ENCODE measurements at regions not wholly inside any gene's neighbourhood (a gene's known extent, or its start where the extent isn't known, plus 50 kb on each side); places are given as distances from the start of the nearest gene placed in this dataset.

DNA sequence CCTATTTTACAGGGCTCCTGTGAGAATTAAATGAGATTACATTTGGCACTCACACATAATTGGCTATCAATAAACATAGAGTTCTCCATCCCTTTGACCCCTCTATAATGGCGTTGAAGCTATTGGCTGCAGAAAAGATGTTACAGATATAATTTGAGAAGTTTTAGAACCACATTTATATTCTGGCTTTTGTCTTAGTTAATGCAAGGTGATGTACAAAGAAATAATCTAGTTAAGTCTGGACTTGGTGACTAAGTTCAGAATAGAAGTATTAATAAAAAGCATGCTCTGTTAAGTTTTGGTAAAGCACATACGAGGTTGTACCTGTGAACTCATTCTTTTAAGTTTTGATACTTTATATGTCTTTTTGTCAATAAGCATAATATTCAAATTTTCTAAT, 187.1 kb upstream of the HMGA2 start:
- H3K4me1 ChIP-seq (ENCODE audit: control insufficient read depth, insufficient read depth, low read length), result no peaks in the 10 kb centered on the region
- H3K27ac ChIP-seq (ENCODE audit: insufficient read depth, low read depth, low read length, poor library complexity, severe bottlenecking), result no peak overlapping the region

GRCh38 chr12:65637774-65638173, 186.5 kb upstream of the HMGA2 start:
- Histone ChIP-seq H3K4me1 (ENCODE audit: control insufficient read depth, insufficient read depth, low read length) (no peaks in the 10 kb centered on the region), H3K4me3 (ENCODE audit: insufficient read depth, low read depth, low read length) (no peak overlapping the region), H3K9me3 (ENCODE audit: control insufficient read depth, low read length) (no peaks in the 10 kb centered on the region), H3K36me3 (ENCODE audit: control insufficient read depth, insufficient read depth, low read length) (no peaks in the 10 kb centered on the region), H3K27ac (ENCODE audit: insufficient read depth, low read depth, low read length, poor library complexity, severe bottlenecking) (no peak overlapping the region), H3K27me3 (ENCODE audit: control insufficient read depth, insufficient read depth, low read length, poor library complexity, severe bottlenecking) (no peaks in the 10 kb centered on the region)
- 98 to 100% methylated on average over 3 to 4 of the region's 5 CpGs for WGBS, 2 experiments

More for the DNA sequence above, 187.1 kb upstream of the HMGA2 start:
- H3K9me3 ChIP-seq (ENCODE audit: control insufficient read depth, low read length), result no peaks in the 10 kb centered on the region
- H3K36me3 ChIP-seq (ENCODE audit: control insufficient read depth, insufficient read depth, low read length), result no peaks in the 10 kb centered on the region
- no peaks in the 10 kb centered on the region for H3K27me3 ChIP-seq (ENCODE audit: control insufficient read depth, insufficient read depth, low read length, poor library complexity, severe bottlenecking)
- no peak overlapping the region for H3K4me3 ChIP-seq (ENCODE audit: insufficient read depth, low read depth, low read length)
- 100% methylated on average over 2 of the region's 2 CpGs; no CpG with 5 or more reads in 1 of the 2 experiments for WGBS, 2 experiments

- Histone ChIP-seq H3K9me3 (ENCODE audit: control insufficient read depth, low read length) (no peaks in the 10 kb centered on the region), H3K27ac (ENCODE audit: insufficient read depth, low read depth, low read length, poor library complexity, severe bottlenecking) (no peak overlapping the region), H3K27me3 (ENCODE audit: control insufficient read depth, insufficient read depth, low read length, poor library complexity, severe bottlenecking) (no peaks in the 10 kb centered on the region), H3K4me3 (ENCODE audit: insufficient read depth, low read depth, low read length) (no peak overlapping the region), H3K4me1 (ENCODE audit: control insufficient read depth, insufficient read depth, low read length) (no peaks in the 10 kb centered on the region), H3K36me3 (ENCODE audit: control insufficient read depth, insufficient read depth, low read length) (no peaks in the 10 kb centered on the region)
Measured at GRCh38 chr12:65638324-65638723, 186.0 kb upstream of the HMGA2 start.

DNA sequence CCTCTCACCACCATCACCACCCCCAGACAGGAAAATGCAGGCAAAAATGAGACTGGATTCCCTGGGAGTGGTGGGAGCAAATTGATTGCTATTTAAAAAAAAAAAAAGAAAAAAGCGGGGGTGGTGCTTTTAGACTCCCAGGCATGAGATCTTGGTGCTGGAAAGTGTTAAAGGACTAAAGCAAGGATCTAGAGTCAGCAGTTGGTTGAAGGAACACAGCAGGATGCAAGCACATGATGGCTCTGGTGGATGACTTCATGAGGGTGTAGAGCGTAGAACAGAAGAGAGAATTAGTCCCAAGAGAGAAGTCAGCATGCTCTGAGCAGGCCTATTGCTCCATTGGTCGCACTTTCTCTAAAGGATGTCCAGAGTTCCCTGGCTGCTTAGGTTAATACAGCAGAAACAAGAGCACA, 183.8 kb upstream of the HMGA2 start:
- H3K27ac ChIP-seq (ENCODE audit: insufficient read depth, low read depth, low read length, poor library complexity, severe bottlenecking), result no peak overlapping the region
- H3K27me3 ChIP-seq (ENCODE audit: control insufficient read depth, insufficient read depth, low read length, poor library complexity, severe bottlenecking), result no peaks in the 10 kb centered on the region
- no peak overlapping the region for H3K4me3 ChIP-seq (ENCODE audit: insufficient read depth, low read depth, low read length)
- H3K36me3 ChIP-seq (ENCODE audit: control insufficient read depth, insufficient read depth, low read length), result no peaks in the 10 kb centered on the region
- WGBS, 2 experiments, result 92 to 94% methylated on average over 3 of the region's 3 CpGs
- H3K4me1 ChIP-seq (ENCODE audit: control insufficient read depth, insufficient read depth, low read length), result no peaks in the 10 kb centered on the region
- no peaks in the 10 kb centered on the region for H3K9me3 ChIP-seq (ENCODE audit: control insufficient read depth, low read length)

DNA sequence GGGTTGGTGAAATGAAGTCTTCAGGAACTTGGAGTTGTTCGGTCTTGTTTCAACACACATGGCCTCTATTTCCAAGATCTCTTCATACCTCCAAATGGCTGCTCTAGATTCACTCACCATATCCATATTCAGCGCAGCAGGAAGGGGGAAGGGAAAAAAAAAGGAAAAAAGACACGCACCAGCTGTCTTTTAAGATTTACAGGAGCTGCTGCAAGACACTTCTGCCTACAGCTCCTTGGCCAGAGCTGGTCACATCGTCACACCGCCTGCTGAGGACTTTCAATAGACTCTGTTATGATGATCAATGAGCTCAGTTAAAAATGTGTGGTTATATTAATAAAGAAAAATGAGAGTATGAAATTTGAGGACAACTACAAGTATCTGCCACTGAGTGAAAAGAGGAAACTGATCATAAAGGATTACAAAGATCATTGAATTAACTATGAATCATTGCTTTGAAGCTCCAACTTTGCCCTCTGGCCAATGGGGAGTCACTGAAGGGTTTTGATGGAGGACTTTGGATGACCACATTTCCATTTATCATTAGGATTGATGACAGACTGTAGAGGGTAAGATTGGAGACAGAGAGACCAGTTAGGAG, 182.1 kb upstream of the HMGA2 start:
- no peak overlapping the region for H3K27ac ChIP-seq (ENCODE audit: insufficient read depth, low read depth, low read length, poor library complexity, severe bottlenecking)
- no peaks in the 10 kb centered on the region for H3K4me1 ChIP-seq (ENCODE audit: control insufficient read depth, insufficient read depth, low read length)
- H3K9me3 ChIP-seq (ENCODE audit: control insufficient read depth, low read length), result no peaks in the 10 kb centered on the region
- no peaks in the 10 kb centered on the region for H3K36me3 ChIP-seq (ENCODE audit: control insufficient read depth, insufficient read depth, low read length)
- WGBS, 2 experiments, result 91 to 99% methylated on average over 5 of the region's 5 CpGs
- no peak overlapping the region for H3K4me3 ChIP-seq (ENCODE audit: insufficient read depth, low read depth, low read length)
- no peaks in the 10 kb centered on the region for H3K27me3 ChIP-seq (ENCODE audit: control insufficient read depth, insufficient read depth, low read length, poor library complexity, severe bottlenecking)

GRCh38 chr12:65643171-65643570, 181.1 kb upstream of the HMGA2 start:
- Histone ChIP-seq H3K27ac (ENCODE audit: insufficient read depth, low read depth, low read length, poor library complexity, severe bottlenecking) (no peak overlapping the region), H3K36me3 (ENCODE audit: control insufficient read depth, insufficient read depth, low read length) (no peaks in the 10 kb centered on the region), H3K4me3 (ENCODE audit: insufficient read depth, low read depth, low read length) (no peak overlapping the region), H3K4me1 (ENCODE audit: control insufficient read depth, insufficient read depth, low read length) (no peaks in the 10 kb centered on the region), H3K9me3 (ENCODE audit: control insufficient read depth, low read length) (no peaks in the 10 kb centered on the region), H3K27me3 (ENCODE audit: control insufficient read depth, insufficient read depth, low read length, poor library complexity, severe bottlenecking) (no peaks in the 10 kb centered on the region)

GRCh38 chr12:65643595-65644386, 180.5 kb upstream of the HMGA2 start:
- no peak overlapping the region for H3K4me3 ChIP-seq (ENCODE audit: insufficient read depth, low read depth, low read length)
- WGBS, 2 experiments, result 90% methylated on average over 2 to 3 of the region's 3 CpGs
- no peak overlapping the region for H3K27ac ChIP-seq (ENCODE audit: insufficient read depth, low read depth, low read length, poor library complexity, severe bottlenecking)
- no peaks in the 10 kb centered on the region for H3K9me3 ChIP-seq (ENCODE audit: control insufficient read depth, low read length)
- H3K4me1 ChIP-seq (ENCODE audit: control insufficient read depth, insufficient read depth, low read length), result no peaks in the 10 kb centered on the region
- no peaks in the 10 kb centered on the region for H3K27me3 ChIP-seq (ENCODE audit: control insufficient read depth, insufficient read depth, low read length, poor library complexity, severe bottlenecking)
- no peaks in the 10 kb centered on the region for H3K36me3 ChIP-seq (ENCODE audit: control insufficient read depth, insufficient read depth, low read length)

DNA sequence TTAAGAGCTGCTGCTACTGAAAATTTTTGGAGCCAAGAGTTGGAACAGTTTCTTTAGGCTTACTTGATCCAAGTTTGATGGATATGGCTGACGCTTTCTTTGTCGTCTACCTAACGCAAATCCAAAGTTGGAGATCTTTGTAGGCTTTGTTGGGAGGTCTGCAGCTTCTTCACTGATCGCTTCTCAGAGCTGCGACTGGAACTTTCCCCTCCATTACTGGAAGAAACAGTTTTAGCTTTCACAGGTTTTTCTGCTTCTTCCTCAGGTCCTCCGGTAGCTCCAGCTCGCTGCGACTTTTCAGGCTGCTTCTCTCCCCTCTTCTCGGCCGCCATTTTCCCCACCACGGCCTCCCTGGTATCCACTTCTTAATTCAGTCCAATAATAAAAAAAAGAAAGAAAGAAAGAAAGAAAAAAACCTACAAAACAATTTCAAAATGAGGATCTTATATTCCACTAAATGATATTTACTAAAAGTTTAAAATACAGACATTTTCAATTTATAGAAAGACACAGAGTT, 178.1 kb upstream of the HMGA2 start:
- WGBS, 2 experiments, result 95 to 97% methylated on average over 11 of the region's 11 CpGs
- no peaks in the 10 kb centered on the region for H3K27me3 ChIP-seq (ENCODE audit: control insufficient read depth, insufficient read depth, low read length, poor library complexity, severe bottlenecking)
- H3K9me3 ChIP-seq (ENCODE audit: control insufficient read depth, low read length), result no peaks in the 10 kb centered on the region
- H3K4me3 ChIP-seq (ENCODE audit: insufficient read depth, low read depth, low read length), result no peak overlapping the region
- H3K4me1 ChIP-seq (ENCODE audit: control insufficient read depth, insufficient read depth, low read length), result no peaks in the 10 kb centered on the region
- H3K36me3 ChIP-seq (ENCODE audit: control insufficient read depth, insufficient read depth, low read length), result no peaks in the 10 kb centered on the region
- no peak overlapping the region for H3K27ac ChIP-seq (ENCODE audit: insufficient read depth, low read depth, low read length, poor library complexity, severe bottlenecking)

DNA sequence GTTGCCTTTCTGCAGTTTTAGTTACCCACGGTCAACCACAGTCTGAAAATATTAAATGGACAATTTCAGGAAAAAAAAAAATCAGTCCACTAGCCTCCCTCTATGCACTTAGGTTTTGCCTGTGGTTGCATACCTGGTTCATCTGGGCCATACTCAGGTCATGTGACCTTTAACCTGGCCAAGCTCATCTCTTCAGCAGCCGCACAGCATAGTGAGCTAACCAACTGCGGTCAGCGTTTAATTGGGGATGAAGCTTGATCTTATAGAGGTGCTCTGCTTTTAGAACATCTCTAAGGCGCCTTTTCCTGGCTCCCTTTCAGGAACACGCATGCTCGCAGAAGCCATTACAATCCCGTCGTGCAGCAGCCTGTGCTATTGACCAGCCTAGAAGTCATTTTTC, 177.2 kb upstream of the HMGA2 start:
- no peak overlapping the region for H3K27ac ChIP-seq (ENCODE audit: insufficient read depth, low read depth, low read length, poor library complexity, severe bottlenecking)
- no peaks in the 10 kb centered on the region for H3K4me1 ChIP-seq (ENCODE audit: control insufficient read depth, insufficient read depth, low read length)
- 97 to 98% methylated on average over 9 of the region's 9 CpGs for WGBS, 2 experiments
- H3K9me3 ChIP-seq (ENCODE audit: control insufficient read depth, low read length), result no peaks in the 10 kb centered on the region
- no peaks in the 10 kb centered on the region for H3K36me3 ChIP-seq (ENCODE audit: control insufficient read depth, insufficient read depth, low read length)
- no peaks in the 10 kb centered on the region for H3K27me3 ChIP-seq (ENCODE audit: control insufficient read depth, insufficient read depth, low read length, poor library complexity, severe bottlenecking)
- no peak overlapping the region for H3K4me3 ChIP-seq (ENCODE audit: insufficient read depth, low read depth, low read length)

GRCh38 chr12:65648461-65648860, 175.8 kb upstream of the HMGA2 start:
- H3K4me3 ChIP-seq (ENCODE audit: insufficient read depth, low read depth, low read length), result no peak overlapping the region
- WGBS, 2 experiments, result 100% methylated on average over 2 of the region's 2 CpGs; no CpG with 5 or more reads in 1 of the 2 experiments

More at GRCh38 chr12:65648461-65648860, 175.8 kb upstream of the HMGA2 start:
- Histone ChIP-seq H3K4me1 (ENCODE audit: control insufficient read depth, insufficient read depth, low read length) (no peaks in the 10 kb centered on the region), H3K27me3 (ENCODE audit: control insufficient read depth, insufficient read depth, low read length, poor library complexity, severe bottlenecking) (no peaks in the 10 kb centered on the region), H3K9me3 (ENCODE audit: control insufficient read depth, low read length) (no peaks in the 10 kb centered on the region), H3K36me3 (ENCODE audit: control insufficient read depth, insufficient read depth, low read length) (no peaks in the 10 kb centered on the region), H3K27ac (ENCODE audit: insufficient read depth, low read depth, low read length, poor library complexity, severe bottlenecking) (no peak overlapping the region)

Measured in ectodermal cell (in vitro differentiated cells).